Loucy (cell line): ENCODE measurements at regions not wholly inside any gene's neighbourhood (a gene's known extent, or its start where the extent isn't known, plus 50 kb on each side); places are given as distances from the start of the nearest gene placed in this dataset.

Experiments used
- H2AFZ ChIP-seq: fragments of 200-600 bp; sonication (generic); 2 replicates; pipeline ENCODE4 v1.6.0; 2016; ENCODE audit warnings: antibody characterized with exemption, mild to moderate bottlenecking, low read length, moderate library complexity
- H3F3A ChIP-seq: fragments of 200-600 bp; 2 replicates; pipeline ENCODE4 v1.6.0; 2016; ENCODE audit warnings: antibody characterized with exemption, low read depth, mild to moderate bottlenecking
- H3K27me3 ChIP-seq: fragments of 200-600 bp; sonication (generic); 2 replicates; pipeline ENCODE4 v1.6.1; 2014; ENCODE audit warnings: low read length, mild to moderate bottlenecking; ENCODE audit not compliant: insufficient read depth, poor library complexity, severe bottlenecking
- H3K36me3 ChIP-seq: fragments of 200-600 bp; sonication (generic); 2 replicates; pipeline ENCODE4 v1.6.1; 2016; ENCODE audit warnings: low read length; ENCODE audit not compliant: insufficient read depth
- H3K4me1 ChIP-seq: fragments of 200-600 bp; sonication (generic); 2 replicates; pipeline ENCODE4 v1.5.1; 2014; ENCODE audit warnings: low read length, mild to moderate bottlenecking; ENCODE audit not compliant: insufficient read depth, poor library complexity, severe bottlenecking
- H3K4me2 ChIP-seq: fragments of 200-600 bp; sonication (generic); 2 replicates; pipeline ENCODE4 v1.6.0; 2014; ENCODE audit warnings: antibody characterized with exemption, low read length, low read depth, mild to moderate bottlenecking; ENCODE audit not compliant: poor library complexity, severe bottlenecking
- H3K4me3 ChIP-seq: fragments of 200-600 bp; sonication (generic); 2 replicates; pipeline ENCODE4 v1.5.1; 2014; ENCODE audit warnings: low read length, mild to moderate bottlenecking, mixed read lengths; ENCODE audit not compliant: poor library complexity, severe bottlenecking
- H3K79me2 ChIP-seq: fragments of 200-600 bp; sonication (generic); 2 replicates; pipeline ENCODE4 v1.6.1; 2014; ENCODE audit warnings: low read length; ENCODE audit not compliant: insufficient read depth
- H3K9ac ChIP-seq: fragments of 200-600 bp; sonication (generic); 2 replicates; pipeline ENCODE4 v1.6.0; 2014; ENCODE audit warnings: mild to moderate bottlenecking, low read depth, low read length, moderate library complexity; ENCODE audit not compliant: poor library complexity, severe bottlenecking
- H3K9me2 ChIP-seq: fragments of 200-600 bp; sonication (generic); replicated peaks from 2 replicates; pipeline ENCODE4 v1.6.1; 2016; ENCODE audit warnings: low read depth, low read length, mixed read lengths
- H3K9me3 ChIP-seq: fragments of 200-600 bp; sonication (generic); 2 replicates; pipeline ENCODE4 v1.6.1; 2014; ENCODE audit warnings: mild to moderate bottlenecking, antibody characterized with exemption, low read length, low read depth; ENCODE audit not compliant: insufficient read depth
- H4K20me1 ChIP-seq: fragments of 200-600 bp; sonication (generic); 2 replicates; pipeline ENCODE4 v1.6.0; 2014; ENCODE audit warnings: antibody characterized with exemption, low read length, mild to moderate bottlenecking; ENCODE audit not compliant: insufficient read depth, poor library complexity, severe bottlenecking
- CTCF ChIP-seq: fragments of 200-600 bp; sonication (generic); conservative IDR thresholded peaks from 2 replicates; pipeline ENCODE4 v1.5.1; 2014; ENCODE audit warnings: mild to moderate bottlenecking, antibody characterized with exemption, low read length
- EZH2phosphoT487 ChIP-seq: fragments of 200-600 bp; IDR thresholded peaks from 2 replicates; pipeline ENCODE4 v1.6.1; 2018; ENCODE audit warnings: antibody characterized with exemption, mild to moderate bottlenecking, moderate library complexity, borderline replicate concordance

GRCh38 chr18:66167829-66168684 lies 417.2 kb downstream of the CDH7 start:
- Histone ChIP-seq H3K36me3 (no peaks in the 10 kb centered on the region), H3K79me2 (no peaks in the 10 kb centered on the region), H4K20me1 (no peaks in the 10 kb centered on the region), H3K4me3 (no peak overlapping the region), H3K4me1 (no peaks in the 10 kb centered on the region), H3K27me3 (no peaks in the 10 kb centered on the region), H3K9me2 (no peaks in the 10 kb centered on the region), H2AFZ (no peak overlapping the region), H3F3A (no peaks in the 10 kb centered on the region), H3K9me3 (no peaks in the 10 kb centered on the region; the same call in 1 of the 2 replicates), H3K4me2 (no peak overlapping the region), H3K9ac (no peak overlapping the region)
- no peak for TF ChIP-seq EZH2phosphoT487
- TF ChIP-seq CTCF: no peak

- Histone ChIP-seq H4K20me1 (no peaks in the 10 kb centered on the region), H3K9me2 (no peaks in the 10 kb centered on the region)
Measured at GRCh38 chr18:66160007-66160406, 409.2 kb downstream of the CDH7 start.

GRCh38 chr18:66159451-66159850 lies 408.6 kb downstream of the CDH7 start:
- H4K20me1 ChIP-seq: no peaks in the 10 kb centered on the region
- no peaks in the 10 kb centered on the region for H3K4me1 ChIP-seq
- H2AFZ ChIP-seq: no peak overlapping the region
- H3K9ac ChIP-seq: no peak overlapping the region
- H3K4me2 ChIP-seq: no peak overlapping the region
- H3F3A ChIP-seq: no peaks in the 10 kb centered on the region
- no peaks in the 10 kb centered on the region for H3K9me2 ChIP-seq
- TF ChIP-seq CTCF: no peak
- TF ChIP-seq EZH2phosphoT487: no peak
- no peaks in the 10 kb centered on the region for H3K9me3 ChIP-seq
- H3K36me3 ChIP-seq: no peaks in the 10 kb centered on the region
- no peaks in the 10 kb centered on the region for H3K79me2 ChIP-seq
- no peak overlapping the region for H3K4me3 ChIP-seq
- H3K27me3 ChIP-seq: no peaks in the 10 kb centered on the region

More at GRCh38 chr18:66160007-66160406, 409.2 kb downstream of the CDH7 start:
- H3K79me2 ChIP-seq: no peaks in the 10 kb centered on the region
- H3K9ac ChIP-seq: no peak overlapping the region
- no peaks in the 10 kb centered on the region for H3K36me3 ChIP-seq
- H3K4me2 ChIP-seq: no peak overlapping the region
- no peaks in the 10 kb centered on the region for H3F3A ChIP-seq
- TF ChIP-seq CTCF: no peak
- TF ChIP-seq EZH2phosphoT487: no peak
- no peaks in the 10 kb centered on the region for H3K27me3 ChIP-seq
- no peaks in the 10 kb centered on the region for H3K4me1 ChIP-seq
- H3K9me3 ChIP-seq: no peaks in the 10 kb centered on the region
- no peak overlapping the region for H3K4me3 ChIP-seq
- H2AFZ ChIP-seq: no peak overlapping the region
